ENCODE measurements at regions not wholly inside any gene's neighbourhood (a gene's known extent, or its start where the extent isn't known, plus 50 kb on each side); places are given as distances from the start of the nearest gene placed in this dataset.

GRCh38 chr12:115199831-115200230 lies 515.9 kb upstream of the TBX3 start:
- Histone ChIP-seq H3K9me3 (ENCODE audit: insufficient read depth, low read depth, low read length) (no peaks in the 10 kb centered on the region), H3K79me2 (ENCODE audit: insufficient read depth, low read length) (no peaks in the 10 kb centered on the region), H3K4me1 (ENCODE audit: insufficient read depth, low read length, poor library complexity, severe bottlenecking) (no peaks in the 10 kb centered on the region), H3F3A (ENCODE audit: low read depth) (no peaks in the 10 kb centered on the region), H3K36me3 (ENCODE audit: insufficient read depth, low read length) (no peaks in the 10 kb centered on the region), H3K4me2 (ENCODE audit: low read depth, low read length, poor library complexity, severe bottlenecking) (no peak overlapping the region), H2AFZ (ENCODE audit: low read length) (no peak overlapping the region), H4K20me1 (ENCODE audit: insufficient read depth, low read length, poor library complexity, severe bottlenecking) (no peaks in the 10 kb centered on the region), H3K27me3 (ENCODE audit: insufficient read depth, low read length, poor library complexity, severe bottlenecking) (no peaks in the 10 kb centered on the region), H3K9ac (ENCODE audit: low read depth, low read length, poor library complexity, severe bottlenecking) (no peak overlapping the region), H3K9me2 (replicated peaks; ENCODE audit: low read depth, low read length) (no peaks in the 10 kb centered on the region; the same call in 1 of the 2 replicates), H3K4me3 (ENCODE audit: low read length, poor library complexity, severe bottlenecking) (no peak overlapping the region)
- TF ChIP-seq CTCF (conservative IDR thresholded peaks at IDR 0.05; ENCODE audit: low read length): no peak
- no peak for TF ChIP-seq EZH2phosphoT487 (IDR thresholded peaks at IDR 0.05; ENCODE audit: borderline replicate concordance)

GRCh38 chr12:115194857-115195256 lies 510.9 kb upstream of the TBX3 start:
- H3K9me2 ChIP-seq (replicated peaks; ENCODE audit: low read depth, low read length): no peaks in the 10 kb centered on the region
- no peaks in the 10 kb centered on the region for H3K9me3 ChIP-seq (ENCODE audit: insufficient read depth, low read depth, low read length)
- H2AFZ ChIP-seq (ENCODE audit: low read length): no peak overlapping the region
- H3K4me3 ChIP-seq (ENCODE audit: low read length, poor library complexity, severe bottlenecking): no peak overlapping the region
- no peaks in the 10 kb centered on the region for H3K4me1 ChIP-seq (ENCODE audit: insufficient read depth, low read length, poor library complexity, severe bottlenecking)
- TF ChIP-seq EZH2phosphoT487 (IDR thresholded peaks at IDR 0.05; ENCODE audit: borderline replicate concordance): no peak
- no peak for TF ChIP-seq CTCF (conservative IDR thresholded peaks at IDR 0.05; ENCODE audit: low read length)
- no peaks in the 10 kb centered on the region for H3K27me3 ChIP-seq (ENCODE audit: insufficient read depth, low read length, poor library complexity, severe bottlenecking)
- no peak overlapping the region for H3K9ac ChIP-seq (ENCODE audit: low read depth, low read length, poor library complexity, severe bottlenecking)
- no peaks in the 10 kb centered on the region for H3F3A ChIP-seq (ENCODE audit: low read depth)
- no peaks in the 10 kb centered on the region for H3K79me2 ChIP-seq (ENCODE audit: insufficient read depth, low read length)
- no peak overlapping the region for H3K4me2 ChIP-seq (ENCODE audit: low read depth, low read length, poor library complexity, severe bottlenecking)
- no peaks in the 10 kb centered on the region for H4K20me1 ChIP-seq (ENCODE audit: insufficient read depth, low read length, poor library complexity, severe bottlenecking)
- no peaks in the 10 kb centered on the region for H3K36me3 ChIP-seq (ENCODE audit: insufficient read depth, low read length)

GRCh38 chr12:115194448-115194847 lies 510.5 kb upstream of the TBX3 start:
- Histone ChIP-seq H3F3A (ENCODE audit: low read depth) (no peaks in the 10 kb centered on the region), H3K4me2 (ENCODE audit: low read depth, low read length, poor library complexity, severe bottlenecking) (no peak overlapping the region), H3K9me2 (replicated peaks; ENCODE audit: low read depth, low read length) (no peaks in the 10 kb centered on the region), H3K27me3 (ENCODE audit: insufficient read depth, low read length, poor library complexity, severe bottlenecking) (no peaks in the 10 kb centered on the region), H2AFZ (ENCODE audit: low read length) (no peak overlapping the region), H3K4me3 (ENCODE audit: low read length, poor library complexity, severe bottlenecking) (no peak overlapping the region), H3K36me3 (ENCODE audit: insufficient read depth, low read length) (no peaks in the 10 kb centered on the region), H3K79me2 (ENCODE audit: insufficient read depth, low read length) (no peaks in the 10 kb centered on the region), H3K9me3 (ENCODE audit: insufficient read depth, low read depth, low read length) (no peaks in the 10 kb centered on the region), H3K9ac (ENCODE audit: low read depth, low read length, poor library complexity, severe bottlenecking) (no peak overlapping the region), H3K4me1 (ENCODE audit: insufficient read depth, low read length, poor library complexity, severe bottlenecking) (no peaks in the 10 kb centered on the region), H4K20me1 (ENCODE audit: insufficient read depth, low read length, poor library complexity, severe bottlenecking) (no peaks in the 10 kb centered on the region)
- TF ChIP-seq CTCF (conservative IDR thresholded peaks at IDR 0.05; ENCODE audit: low read length) (no peak), EZH2phosphoT487 (IDR thresholded peaks at IDR 0.05; ENCODE audit: borderline replicate concordance) (no peak)

All from Loucy (cell line).